Stomach (tissue), 8 donors: ENCODE measurements at regions not wholly inside any gene's neighbourhood (a gene's known extent, or its start where the extent isn't known, plus 50 kb on each side); places are given as distances from the start of the nearest gene placed in this dataset.

Experiments
- DNase-seq, 2 donors: peaks; one replicate each; pipeline versions ENCODE4 v3.0.0 to v3.0.0-alpha.2; 2013 to 2019
- H3K27ac ChIP-seq, 5 donors: fragments of 200-600 bp in 4 of 5; sonication (generic) in 4 of 5; one replicate each; pipeline ENCODE4 v1.5.1; 2013 to 2019; ENCODE audit warnings: mild to moderate bottlenecking in 1 of 5, moderate library complexity in 1 of 5
- H3K27me3 ChIP-seq, 3 donors: fragments of 200-600 bp; sonication (generic); one replicate each; pipeline ENCODE4 v1.5.1; 2017 to 2019; ENCODE audit warnings: mixed run types in 1 of 3
- H3K36me3 ChIP-seq, 4 donors: fragments of 200-600 bp; sonication (generic); 1 replicate in 3 of 4; 2 replicates in 1 of 4; pipeline ENCODE4 v1.5.1; 2016 to 2019
- H3K4me1 ChIP-seq, 4 donors: fragments of 200-600 bp; sonication (generic); one replicate each; pipeline ENCODE4 v1.5.1; 2016 to 2019
- H3K4me3 ChIP-seq, 4 donors: fragments of 200-600 bp; sonication (generic) in 3 of 4; one replicate each; pipeline ENCODE4 v1.5.1; 2016 to 2019; ENCODE audit warnings: mild to moderate bottlenecking in 1 of 4
- H3K9me3 ChIP-seq, 4 donors: fragments of 200-600 bp; sonication (generic); one replicate each; pipeline ENCODE4 v1.5.1; 2016 to 2019
- CTCF ChIP-seq, 7 experiments: fragments of 450-650 bp in 4 of 7; fragments of 200-600 bp in 3 of 7; sonication (generic) in 3 of 7; IDR thresholded peaks; one replicate each; pipeline ENCODE4 v1.5.1; 2016 to 2019; ENCODE audit warnings: antibody characterized with exemption in 7 of 7, control low read depth in 2 of 7, mild to moderate bottlenecking in 1 of 7
- EP300 ChIP-seq: sonication (generic); formaldehyde crosslinking; IDR thresholded peaks from one replicate; pipeline ENCODE4 v1.6.1; 2017; ENCODE audit warnings: antibody characterized with exemption
- POLR2A ChIP-seq, 4 donors: fragments of 450-650 bp; IDR thresholded peaks; one replicate each; pipeline ENCODE4 v1.6.1; 2016; ENCODE audit warnings: antibody characterized with exemption in 4 of 4, control low read depth in 2 of 4, mild to moderate bottlenecking in 1 of 4, moderate library complexity in 1 of 4
- POLR2AphosphoS5 ChIP-seq, 3 donors: sonication (generic); formaldehyde crosslinking; IDR thresholded peaks; one replicate each; pipeline ENCODE4 v1.6.1; 2016; ENCODE audit warnings: antibody characterized with exemption in 3 of 3
- WGBS, 5 donors: extraction: QIAGEN DNeasy Blood & Tissue Kit in 3 of 5; methylation state at CpG; one replicate each; pipeline versions ENCODE4 v1.1.5 to v1.1.7; 2013 to 2018; 5-methylcytosine and 5-hydroxymethylcytosine counted together
- intact Hi-C: fragments of 100-400 bp; cut with DNase I; formaldehyde crosslinking; loops from one replicate; pipeline ENCODE4 v1.15.1; 2023; ENCODE audit warnings: low total_unique reads
- donor health status: healthy with polysubstance abuse.
- donor health status: Bipolar disorder and iron deficiency.
- donor health status: healthy.

GRCh38 chr12:67764946-67765619 is 116.5 kb downstream of the DYRK2 start:
- no peaks in the 10 kb centered on the region for H3K27me3 ChIP-seq
- DNase-seq = no peak
- TF ChIP-seq CTCF (IDR thresholded peaks at IDR 0.05) = no peak
- no peak for TF ChIP-seq EP300
- no peak for TF ChIP-seq POLR2A (IDR thresholded peaks at IDR 0.05)
- TF ChIP-seq POLR2AphosphoS5 (IDR thresholded peaks at IDR 0.05) = no peak
- no peak overlapping the region for H3K4me3 ChIP-seq
- peaks cover 0 to 13% (median 0%) of the 10 kb centered on the region in 4 donors for H3K4me1 ChIP-seq
- 68 to 79% (median 75%) methylated on average over 5 of the region's 5 CpGs for WGBS, 5 donors
- no peaks in the 10 kb centered on the region for H3K36me3 ChIP-seq
- intact Hi-C loops = no loop called here
- no peak overlapping the region for H3K27ac ChIP-seq
- H3K9me3 ChIP-seq = no peaks in the 10 kb centered on the region

GRCh38 chr12:67765776-67766766 is 117.5 kb downstream of the DYRK2 start:
- Histone ChIP-seq H3K27me3 (no peaks in the 10 kb centered on the region), H3K4me1 (peaks cover 0 to 11% (median 0%) of the 10 kb centered on the region in 4 donors), H3K36me3 (no peaks in the 10 kb centered on the region), H3K9me3 (no peaks in the 10 kb centered on the region), H3K27ac (no peak overlapping the region), H3K4me3 (no peak overlapping the region)
- intact Hi-C loops = no loop called here
- DNase-seq = no peak
- WGBS, 5 donors = 64 to 76% (median 71%) methylated on average over 7 of the region's 7 CpGs
- TF ChIP-seq EP300 (no peak), POLR2AphosphoS5 (IDR thresholded peaks at IDR 0.05) (no peak), POLR2A (IDR thresholded peaks at IDR 0.05) (no peak), CTCF (IDR thresholded peaks at IDR 0.05) (no peak)

GRCh38 chr12:67772267-67773169 is 124.0 kb downstream of the DYRK2 start:
- 46 to 50% (median 49%) methylated on average over 11 of the region's 11 CpGs for WGBS, 5 donors
- Histone ChIP-seq H3K9me3 (no peaks in the 10 kb centered on the region), H3K4me3 (no peak overlapping the region), H3K4me1 (peaks cover 0 to 22% (median 2%) of the 10 kb centered on the region in 4 donors), H3K27me3 (no peaks in the 10 kb centered on the region), H3K36me3 (no peaks in the 10 kb centered on the region), H3K27ac (peak overlapping the region in 1 of 5 donors; percentile 48)
- DNase-seq = peak in 1 of 2 donors; percentile 78
- intact Hi-C loops = no loop called here
- TF ChIP-seq POLR2A (IDR thresholded peaks at IDR 0.05) (no peak), POLR2AphosphoS5 (IDR thresholded peaks at IDR 0.05) (no peak), EP300 (no peak), CTCF (IDR thresholded peaks at IDR 0.05) (no peak)

GRCh38 chr12:67773896-67774295 is 125.4 kb downstream of the DYRK2 start:
- whole genome bisulfite sequencing, 5 donors = 51 to 67% (median 64%) methylated on average over 2 of the region's 2 CpGs
- intact Hi-C loops = no loop called here
- Histone ChIP-seq H3K36me3 (no peaks in the 10 kb centered on the region), H3K27me3 (no peaks in the 10 kb centered on the region), H3K9me3 (no peaks in the 10 kb centered on the region), H3K27ac (no peak overlapping the region), H3K4me1 (peaks cover 0 to 22% (median 2%) of the 10 kb centered on the region in 4 donors), H3K4me3 (no peak overlapping the region)
- no peak for DNase-seq
- TF ChIP-seq POLR2AphosphoS5 (IDR thresholded peaks at IDR 0.05) (no peak), POLR2A (IDR thresholded peaks at IDR 0.05) (no peak), EP300 (no peak), CTCF (IDR thresholded peaks at IDR 0.05) (no peak)
